Activated CD4-positive, alpha-beta T cell treated with anti-CD3 and anti-CD28 coated beads for 24 hours (primary cell): ENCODE measurements at regions not wholly inside any gene's neighbourhood (a gene's known extent, or its start where the extent isn't known, plus 50 kb on each side); places are given as distances from the start of the nearest gene placed in this dataset.
"Not testable (repeated sequence)": the region's sequence is repeated elsewhere in the genome, so short reads cannot be mapped to it uniquely, and the experiment has no call there.

Experiments
- DNase-seq, 2 donors: peaks; one replicate each; pipeline ENCODE4 v3.0.0-alpha.2; 2020; ENCODE audit warnings: low read depth in 2 of 2

DNA sequence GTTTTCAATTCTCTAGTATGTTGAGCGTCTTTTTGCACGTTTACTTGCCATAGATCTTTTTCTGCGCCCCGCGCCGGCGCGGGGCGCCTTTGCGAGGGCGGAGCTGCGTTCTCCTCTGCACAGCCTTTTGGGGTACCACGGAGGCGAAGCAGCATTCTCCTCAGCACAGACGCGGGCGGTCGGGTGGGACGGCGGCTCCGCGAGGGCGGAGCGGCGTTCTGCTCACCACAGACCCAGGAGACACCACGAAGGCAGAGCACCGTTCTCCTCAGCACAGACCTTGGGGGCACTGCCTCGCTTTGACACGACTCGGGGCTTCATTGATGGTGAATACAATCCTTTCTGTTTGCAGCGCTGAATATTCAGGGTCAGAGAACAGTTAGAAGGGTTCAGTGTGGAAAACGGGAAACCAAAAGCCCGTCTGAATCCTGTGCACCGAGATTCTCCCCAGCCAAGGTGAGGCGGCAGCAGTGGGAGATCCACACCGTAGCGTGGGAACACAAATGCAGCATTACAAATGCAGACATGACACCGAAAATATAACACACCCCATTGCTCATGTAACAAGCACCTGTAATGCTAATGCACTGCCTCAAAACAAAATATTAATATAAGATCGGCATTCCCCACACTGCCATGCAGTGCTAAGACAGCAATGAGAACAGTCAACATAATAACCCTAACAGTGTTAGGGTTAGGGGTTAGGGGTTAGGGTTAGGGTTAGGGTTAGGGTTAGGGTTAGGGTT, 190.7 kb upstream of the VIPR2 start:
- not testable (repeated sequence) for DNase-seq

DNA sequence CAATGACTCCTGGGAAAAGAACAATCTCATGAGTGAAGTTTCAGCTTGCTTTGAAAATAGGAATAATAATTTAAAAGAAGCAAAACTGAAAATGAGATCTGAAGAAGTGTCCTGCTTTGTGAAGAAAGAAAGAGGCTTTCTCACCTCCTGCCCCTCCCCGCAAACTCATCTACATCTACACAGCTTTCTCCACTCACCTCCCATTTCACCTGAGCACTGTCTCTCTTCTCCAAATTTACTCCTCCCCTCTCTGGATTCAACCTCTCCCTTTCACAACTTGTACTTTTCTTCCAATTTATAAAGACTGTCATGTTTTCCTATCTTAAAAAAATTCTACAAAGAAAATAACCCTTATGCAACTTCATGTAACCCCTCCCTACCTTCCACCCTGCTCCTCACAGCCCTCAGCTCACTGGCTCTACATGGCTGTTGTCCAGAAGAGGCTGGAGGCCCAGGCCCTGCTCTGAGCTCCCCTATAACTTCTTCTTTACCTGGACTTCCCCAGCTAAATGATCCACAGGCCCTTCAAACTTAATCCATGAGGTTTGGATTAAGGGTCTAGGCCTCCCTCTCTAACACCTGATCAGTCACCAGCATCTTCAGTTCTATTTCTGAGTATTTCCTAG, 188.3 kb upstream of the VIPR2 start:
- DNase-seq, result not testable (repeated sequence)

DNA sequence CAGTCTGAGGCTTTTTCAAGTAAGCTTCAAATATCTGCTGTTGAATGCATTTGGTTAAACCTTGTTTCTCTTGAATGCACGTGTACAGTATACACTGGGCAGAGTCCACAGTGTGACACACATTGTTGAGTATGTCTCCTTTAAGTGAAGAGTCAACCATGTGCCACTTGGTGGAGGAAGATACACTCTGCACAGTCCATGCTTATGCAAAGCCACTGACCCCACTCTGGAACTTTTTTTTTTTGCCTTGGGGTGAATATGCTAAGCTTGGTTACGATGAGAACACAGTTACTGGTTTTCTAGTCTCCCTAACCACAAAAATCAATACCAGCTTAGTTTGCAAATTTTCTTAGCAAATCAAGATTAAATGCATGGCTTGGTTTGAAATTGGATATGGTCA, 186.8 kb upstream of the VIPR2 start:
- DNase-seq, result no peak

DNA sequence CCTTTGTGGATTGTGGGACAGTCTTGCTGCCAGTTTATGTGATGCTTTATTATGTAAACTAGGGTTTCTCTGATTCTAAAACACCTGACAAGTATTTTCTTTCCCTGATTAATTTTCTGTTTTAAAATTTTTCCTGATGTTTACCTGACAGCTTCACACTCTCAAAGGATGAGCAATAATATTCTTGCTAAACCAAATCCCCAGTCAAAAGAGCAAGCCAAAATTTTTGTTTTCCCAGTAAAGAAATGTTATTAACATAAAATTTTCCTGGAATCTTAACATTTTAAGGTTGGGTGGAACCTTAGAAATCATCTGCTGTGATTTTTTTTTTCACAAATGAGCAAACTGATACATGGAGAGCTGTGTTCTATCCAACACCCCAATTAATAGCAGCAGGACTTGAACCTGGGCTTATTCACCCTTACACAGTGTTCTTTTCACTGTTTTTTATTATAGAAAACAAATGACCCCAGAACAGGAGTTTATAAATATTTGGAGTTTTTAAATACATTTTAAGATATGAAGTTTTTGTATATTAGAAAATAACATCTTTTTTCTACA, 185.2 kb upstream of the VIPR2 start:
- no peak for DNase-seq

DNA sequence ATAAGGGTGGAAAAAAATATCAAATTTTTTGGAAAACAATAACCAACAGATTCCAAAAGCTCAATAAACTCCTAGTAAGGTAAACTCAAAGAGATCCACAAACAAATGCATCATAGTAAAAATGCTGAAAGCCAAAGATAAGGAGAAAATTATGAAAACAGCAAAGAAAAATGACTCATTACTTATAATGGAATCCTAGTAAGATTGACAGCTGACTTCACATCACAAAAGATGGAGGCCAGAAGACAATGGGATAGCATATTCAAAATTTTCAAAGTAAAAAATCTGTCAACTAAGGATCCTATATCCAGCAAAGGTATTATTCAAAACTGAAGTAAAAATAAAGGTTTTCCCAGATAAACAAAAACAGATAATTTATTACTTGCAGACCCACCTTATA, 183.4 kb upstream of the VIPR2 start:
- no peak for DNase-seq

DNA sequence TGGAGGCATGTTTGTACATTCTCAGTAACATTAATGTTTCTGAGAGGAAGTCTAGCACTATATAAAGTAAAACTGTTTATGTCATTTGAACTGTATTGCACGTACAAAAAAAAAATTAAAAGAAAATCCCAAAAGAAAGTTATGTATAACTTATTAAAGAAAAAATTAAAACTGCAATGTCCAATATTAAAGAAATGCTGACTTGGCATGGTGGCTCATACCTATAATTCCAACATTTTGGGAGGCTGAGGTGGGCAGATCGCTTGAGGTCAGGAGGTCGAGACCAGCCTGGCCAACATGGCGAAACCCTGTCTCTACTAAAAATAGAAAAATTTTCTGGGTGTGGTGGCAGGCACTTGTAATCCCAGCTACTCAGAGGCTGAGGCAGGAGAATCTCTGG, 178.7 kb upstream of the VIPR2 start:
- no peak for DNase-seq

DNA sequence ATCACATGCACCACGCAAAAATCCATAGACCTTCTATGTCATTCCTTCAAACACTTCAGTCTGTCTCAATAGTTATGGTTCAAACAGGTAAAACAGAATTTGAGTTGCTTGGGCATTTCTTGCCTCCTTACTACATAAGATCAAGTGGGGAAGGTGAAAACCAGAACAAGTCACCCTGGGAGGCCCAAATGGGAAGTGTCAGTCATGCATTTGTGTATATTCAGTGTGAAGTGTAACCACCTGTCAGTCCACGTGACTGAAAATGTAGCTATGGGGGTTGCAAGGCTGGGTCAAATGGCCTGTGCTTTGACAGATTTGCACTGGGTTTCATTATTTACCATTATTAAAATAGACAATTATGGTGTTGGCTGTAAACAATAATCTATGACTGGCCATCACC, 176.6 kb upstream of the VIPR2 start:
- DNase-seq, result no peak

DNA sequence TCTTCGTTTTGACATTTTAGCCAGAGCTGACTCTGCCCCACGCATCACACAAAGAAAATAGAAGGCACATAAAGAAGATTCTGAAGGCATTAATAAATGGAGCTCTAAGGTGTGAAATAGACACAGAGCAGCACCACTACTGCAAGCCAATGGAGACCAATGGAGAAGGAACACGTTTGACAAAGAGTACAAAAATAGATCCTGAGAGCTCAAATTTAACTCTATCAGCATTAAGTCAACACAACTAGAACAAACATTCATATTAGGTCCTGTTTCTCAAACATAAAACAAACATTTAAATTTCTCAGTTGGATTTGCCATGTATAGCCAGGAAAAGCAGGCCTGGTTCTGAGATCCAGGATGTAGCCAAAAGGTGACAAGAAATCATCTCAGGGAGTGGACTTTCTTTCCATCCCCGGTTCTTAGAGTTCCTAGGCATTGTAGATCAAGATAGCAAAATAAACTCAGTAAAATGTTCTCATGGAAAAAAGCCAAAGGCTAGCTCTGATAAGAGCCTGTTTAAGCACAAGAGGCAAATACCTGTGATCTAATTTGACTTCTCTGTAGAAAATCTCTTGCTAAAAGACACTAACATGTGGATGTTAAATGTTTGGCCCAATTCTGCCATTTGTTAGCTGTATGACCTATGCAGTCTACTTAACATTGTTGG, 174.2 kb upstream of the VIPR2 start:
- DNase-seq, result no peak

DNA sequence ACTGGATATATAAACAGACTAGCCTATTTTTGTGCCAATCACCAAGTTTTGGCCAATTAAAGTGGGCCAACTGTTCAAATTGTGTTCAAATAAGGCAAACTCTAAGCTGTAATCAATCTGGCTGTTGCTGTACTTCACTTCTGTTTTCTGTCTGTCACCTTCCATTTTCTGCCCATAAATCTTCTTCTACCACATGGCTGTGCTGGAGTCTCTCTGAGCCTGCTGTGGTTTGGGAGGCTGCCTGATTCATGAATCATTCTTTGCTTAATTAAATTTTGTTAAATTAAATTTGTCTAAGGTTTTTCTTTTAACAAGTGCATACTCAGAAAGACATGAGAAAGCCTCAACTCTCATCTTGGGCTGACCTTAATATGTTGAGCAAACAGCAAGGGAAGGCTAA, 172.6 kb upstream of the VIPR2 start:
- DNase-seq, result no peak

DNA sequence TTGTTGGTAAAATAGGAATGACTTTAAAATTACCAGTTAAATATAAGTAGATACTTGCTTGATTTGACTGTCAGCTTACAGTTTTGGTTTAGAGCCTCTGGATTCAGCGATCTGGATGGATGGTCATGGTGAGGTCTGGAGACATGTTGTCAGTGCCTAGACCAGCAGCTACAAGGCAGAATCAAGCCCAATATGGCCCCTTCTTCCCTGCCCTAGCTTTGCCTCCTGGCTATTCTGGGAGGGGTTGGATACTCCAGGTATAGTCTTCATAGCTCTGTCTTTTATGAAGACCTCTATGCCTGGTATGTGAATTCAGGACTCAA, 166.5 kb upstream of the VIPR2 start:
- DNase-seq, result no peak

DNA sequence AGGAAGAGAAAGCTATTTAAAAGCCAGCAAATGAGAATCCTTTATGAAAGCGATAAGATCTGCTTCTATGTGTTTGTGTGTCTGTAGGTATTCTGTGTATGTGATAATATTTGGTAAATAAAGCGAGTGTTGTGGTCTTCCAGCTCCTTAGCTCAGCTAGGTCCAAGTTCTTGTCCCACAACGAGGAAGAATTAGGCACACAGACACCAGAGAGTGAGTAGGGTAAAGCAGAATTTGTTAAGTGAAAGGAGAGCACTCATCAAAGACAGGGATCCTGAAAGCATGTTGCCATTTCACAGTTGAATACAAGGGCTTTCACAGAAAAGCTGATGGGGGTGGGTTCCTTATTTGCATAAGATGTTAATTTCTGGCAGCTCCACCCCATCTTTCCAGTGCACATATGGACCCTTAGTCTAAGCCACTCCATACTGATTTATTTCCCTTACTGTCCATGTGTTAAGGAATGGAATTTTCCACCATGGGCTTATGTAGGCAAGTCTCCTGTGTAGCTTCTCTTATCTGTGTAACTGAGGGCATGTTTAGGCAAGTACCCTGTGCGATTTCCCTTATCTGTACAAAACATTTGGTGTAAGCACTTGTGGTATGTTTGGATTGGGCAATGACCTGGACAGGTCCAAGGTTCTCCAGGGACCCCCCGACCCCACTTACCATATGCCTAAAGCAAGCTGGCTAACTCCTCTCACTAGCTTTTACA, 165.9 kb upstream of the VIPR2 start:
- no peak for DNase-seq

DNA sequence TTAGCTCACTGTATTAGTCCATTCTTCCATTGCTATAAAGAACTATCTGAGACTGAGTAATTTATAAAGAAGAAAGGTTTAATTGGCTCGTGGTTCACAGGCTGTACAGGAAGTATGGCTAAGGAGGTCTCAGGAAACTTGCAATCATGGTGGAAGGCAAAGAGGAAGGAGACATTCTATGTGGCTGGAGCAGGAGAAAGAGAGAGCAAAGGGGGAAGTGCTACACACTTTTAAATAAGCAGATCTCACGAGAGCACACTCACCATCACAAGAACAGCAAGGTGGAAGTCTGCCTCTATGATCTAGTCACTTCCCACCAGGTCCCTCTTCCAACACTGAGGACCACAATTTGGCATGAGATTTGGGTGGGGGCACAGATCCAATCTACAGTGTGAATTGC, 164.5 kb upstream of the VIPR2 start:
- not testable (repeated sequence) for DNase-seq

DNA sequence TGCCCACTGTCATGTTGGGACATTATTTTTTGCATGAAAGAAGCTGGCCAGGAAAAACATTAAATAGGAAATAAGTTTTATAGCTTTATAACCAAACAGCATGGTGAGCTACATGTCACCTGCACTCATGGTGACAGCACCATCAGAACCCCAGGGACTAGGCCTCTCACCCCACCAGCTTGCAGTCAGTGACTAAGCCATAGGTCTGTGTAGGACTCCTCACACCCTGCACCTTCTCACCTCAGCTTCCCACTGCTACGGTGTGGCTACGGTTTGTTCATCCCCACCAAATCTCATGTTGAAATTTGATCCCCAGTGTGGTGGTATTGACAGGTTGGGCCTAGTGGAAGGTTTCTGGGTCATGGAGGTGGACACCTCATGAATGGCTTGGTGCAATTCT, 161.3 kb upstream of the VIPR2 start:
- no peak for DNase-seq

DNA sequence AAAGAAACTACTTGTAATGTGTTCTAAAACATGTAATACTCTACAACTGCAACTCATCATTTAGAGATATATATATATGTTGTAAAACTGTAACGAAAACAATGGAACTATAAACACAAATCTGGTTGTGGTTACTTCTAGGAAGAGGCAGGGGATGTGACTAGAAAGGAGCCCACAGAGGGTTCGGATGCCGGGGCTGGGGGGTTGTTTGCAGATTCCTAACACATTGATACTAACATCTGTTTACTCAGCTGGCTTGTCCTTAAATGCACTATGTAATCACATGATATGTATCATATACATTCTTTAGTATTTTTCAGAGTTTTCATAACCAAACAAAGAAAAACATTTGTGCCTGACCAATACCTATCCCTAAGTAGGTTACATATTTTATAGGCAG, 160.5 kb upstream of the VIPR2 start:
- not testable (repeated sequence) for DNase-seq

DNA sequence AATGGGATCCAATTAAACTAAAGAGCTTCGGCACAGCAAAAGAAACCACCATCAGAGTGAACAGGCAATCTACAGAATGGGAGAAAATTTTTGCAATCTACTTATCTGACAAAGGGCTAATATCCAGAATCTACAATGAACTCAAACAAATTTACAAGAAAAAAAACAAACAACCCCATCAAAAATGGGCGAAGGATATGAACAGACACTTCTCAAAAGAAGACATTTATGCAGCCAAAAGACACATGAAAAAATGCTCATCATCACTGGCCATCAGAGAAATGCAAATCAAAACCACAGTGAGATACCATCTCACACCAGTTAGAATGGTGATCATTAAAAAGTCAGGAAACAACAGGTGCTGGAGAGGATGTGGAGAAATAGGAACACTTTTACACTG, 158.8 kb upstream of the VIPR2 start:
- DNase-seq, result not testable (repeated sequence)

DNA sequence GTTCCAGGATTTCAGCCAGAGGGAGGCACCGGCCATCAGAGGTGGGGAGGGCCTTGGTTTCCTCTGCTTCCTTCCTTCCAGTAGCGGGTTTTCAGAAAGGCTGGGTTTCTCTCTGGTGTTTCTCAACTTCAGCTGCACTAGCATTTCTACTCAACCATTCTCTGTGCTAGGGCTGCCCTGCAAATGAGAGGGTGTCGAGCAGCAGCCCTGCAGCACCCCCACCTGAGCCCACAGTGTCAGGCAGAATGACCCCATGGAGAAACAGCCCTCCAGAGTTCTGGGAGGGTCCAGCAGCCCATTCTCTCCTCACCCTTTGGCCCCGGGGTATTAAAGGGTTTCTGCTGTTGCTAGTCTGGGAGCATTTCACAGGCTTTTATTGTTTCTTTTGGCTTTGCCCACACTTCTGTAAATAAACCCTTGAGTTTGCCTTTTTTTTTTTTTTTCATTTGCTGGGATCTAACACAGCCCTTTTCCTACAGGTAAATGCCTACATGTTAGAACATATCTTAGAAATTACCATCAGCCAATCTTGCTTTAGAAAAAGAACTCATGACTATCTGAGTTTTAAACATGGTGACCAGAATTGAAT, 151.5 kb upstream of the VIPR2 start:
- DNase-seq, result no peak

DNA sequence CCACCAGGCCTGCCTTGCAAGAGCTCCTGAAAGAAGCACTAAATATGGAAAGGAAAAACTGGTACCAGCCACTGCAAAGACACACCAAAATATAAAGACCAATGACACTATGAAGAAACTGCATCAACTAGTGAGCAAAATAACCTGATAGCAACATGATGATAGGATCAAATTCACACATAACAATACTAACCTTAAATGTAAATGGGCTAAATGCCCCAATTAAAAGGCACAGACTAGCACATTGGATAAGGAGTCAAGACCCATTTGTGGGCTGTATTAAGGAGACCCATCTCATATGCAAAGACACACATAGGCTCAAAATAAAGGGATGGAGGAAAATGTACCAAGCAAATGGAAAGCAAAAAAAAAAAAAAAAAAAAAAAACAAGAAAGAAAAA, 141.8 kb upstream of the VIPR2 start:
- DNase-seq, result not testable (repeated sequence)

DNA sequence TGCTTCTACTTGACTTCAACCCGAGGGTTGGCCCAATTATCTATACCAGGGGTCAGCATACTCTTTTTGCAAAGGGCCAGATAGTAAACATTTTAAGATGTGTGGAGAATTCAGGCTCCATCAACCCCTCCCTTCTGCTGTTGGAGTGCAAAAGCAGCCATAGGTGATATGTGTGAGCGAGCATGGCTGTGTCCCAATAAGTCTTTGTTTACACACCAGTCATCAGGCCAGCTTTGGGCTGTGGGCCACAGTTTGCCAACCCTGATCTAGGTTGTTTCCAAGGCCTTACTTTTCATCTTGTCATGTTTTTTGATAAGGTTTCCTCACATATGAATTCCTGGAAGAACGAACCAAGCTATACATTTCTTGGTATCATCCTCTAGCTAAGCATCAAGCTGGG, 136.9 kb upstream of the VIPR2 start:
- DNase-seq, result no peak

DNA sequence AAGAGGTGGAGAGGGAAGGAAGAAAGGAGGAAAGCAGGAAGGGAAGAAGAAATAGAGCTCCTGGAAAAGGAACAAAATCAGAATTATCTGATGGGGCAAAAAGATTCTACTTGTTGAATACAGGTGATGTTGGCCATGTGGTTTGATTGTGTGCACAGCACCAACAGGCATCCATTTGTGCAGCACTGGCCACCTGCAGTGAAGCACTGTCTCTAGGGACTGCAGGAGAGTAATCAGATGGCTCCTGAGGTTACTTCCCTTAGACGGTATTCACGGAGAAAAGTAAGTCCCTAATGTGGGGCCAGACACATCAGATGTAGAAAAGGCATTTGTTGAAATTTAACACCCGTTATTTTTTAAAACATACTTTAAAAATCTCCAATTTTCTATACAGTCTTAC, 135.3 kb upstream of the VIPR2 start:
- no peak for DNase-seq

DNA sequence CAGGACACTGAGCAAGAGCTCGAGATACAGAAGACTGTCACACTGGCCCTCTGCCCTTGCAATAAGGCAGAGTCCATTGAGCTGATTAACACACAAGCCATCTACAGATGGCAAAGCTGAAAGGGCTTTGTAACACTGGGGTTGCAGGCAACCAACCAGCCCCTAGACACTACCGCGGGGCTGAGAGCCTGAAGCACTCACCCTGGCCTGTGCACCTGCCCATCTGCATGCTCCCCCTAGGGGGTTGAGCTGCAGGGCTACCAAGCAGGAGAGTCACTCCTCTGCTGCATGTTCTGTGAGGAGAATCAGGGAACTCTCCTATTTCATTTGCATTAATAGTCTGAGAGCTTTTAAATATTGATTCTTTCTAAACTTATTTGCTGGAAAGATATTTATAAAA, 128.1 kb upstream of the VIPR2 start:
- DNase-seq, result no peak

DNA sequence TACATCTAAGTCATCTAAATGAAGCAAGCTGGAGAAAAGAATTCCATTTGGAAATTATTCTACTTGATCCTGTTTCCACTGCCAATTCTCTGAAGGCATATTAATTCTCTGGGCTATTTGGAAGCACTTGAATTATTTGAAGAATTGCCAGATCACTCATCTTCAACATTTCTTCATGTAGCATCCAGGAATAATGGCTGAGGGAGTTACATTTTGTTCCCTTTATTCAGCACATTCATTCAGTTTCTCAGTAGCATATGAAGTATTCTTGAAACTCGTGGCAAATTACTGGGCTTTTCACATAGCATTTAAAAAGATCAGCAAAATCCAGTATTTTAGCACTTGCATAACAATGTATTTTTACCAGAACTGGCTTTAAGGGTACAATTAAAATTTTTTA, 127.1 kb upstream of the VIPR2 start:
- DNase-seq, result no peak

DNA sequence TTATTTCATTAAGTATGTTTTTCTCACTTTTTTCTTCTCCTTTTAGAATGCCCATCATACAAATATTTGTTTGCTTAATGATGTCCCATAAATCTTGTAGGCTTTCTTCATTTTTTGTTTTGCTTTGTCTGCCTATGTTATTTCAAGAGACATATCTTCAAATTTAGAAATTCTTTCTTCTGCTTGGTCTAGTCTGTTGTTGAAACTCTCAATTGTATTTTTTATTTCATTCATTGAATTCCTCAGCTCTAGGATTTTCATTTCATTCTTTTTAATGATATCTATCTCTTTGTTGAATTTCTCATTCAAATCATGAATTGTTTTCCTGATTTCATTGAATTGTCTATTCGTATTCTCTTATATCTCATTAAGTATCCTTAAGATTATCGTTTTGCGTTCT, 125.1 kb upstream of the VIPR2 start:
- no peak for DNase-seq
